SK-N-MC (cell line): ENCODE measurements at regions not wholly inside any gene's neighbourhood (a gene's known extent, or its start where the extent isn't known, plus 50 kb on each side); places are given as distances from the start of the nearest gene placed in this dataset.
"Not testable (repeated sequence)": the region's sequence is repeated elsewhere in the genome, so short reads cannot be mapped to it uniquely, and the experiment has no call there.

Experiments used
- EZH2 ChIP-seq: fragments of 200-600 bp; sonication (generic); IDR thresholded peaks from one replicate; pipeline ENCODE4 v1.6.1; 2017; ENCODE audit warnings: antibody characterized with exemption
- FOXP2 ChIP-seq: optimal IDR thresholded peaks from 2 replicates; pipeline ENCODE3; 2011; ENCODE audit warnings: mild to moderate bottlenecking, moderate library complexity; ENCODE audit not compliant: insufficient read depth; ENCODE audit errors: extremely low read length, control extremely low read depth
- POLR2AphosphoS5 ChIP-seq: IDR thresholded peaks from 2 replicates; pipeline ENCODE4 v1.6.1; 2012; ENCODE audit warnings: mild to moderate bottlenecking, low read depth, low read length, borderline replicate concordance

DNA sequence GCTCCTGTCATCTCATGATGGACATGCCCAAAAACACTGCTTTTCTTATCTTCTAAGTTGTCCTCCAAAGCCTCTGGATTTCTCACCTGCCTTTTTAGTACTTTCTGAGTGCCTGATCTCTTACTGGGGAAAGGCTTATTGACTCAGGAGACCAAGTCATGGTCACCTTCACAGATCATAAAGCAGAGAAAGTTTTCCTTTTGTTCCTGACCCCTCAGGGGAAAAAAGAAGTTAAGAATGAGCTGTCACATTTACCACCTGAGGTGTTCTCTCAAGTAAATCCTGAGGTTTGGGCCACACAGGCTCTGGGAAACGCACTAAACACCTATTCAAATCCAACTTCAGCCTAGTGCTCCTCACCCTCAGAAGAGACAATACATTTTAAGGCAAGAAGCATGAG lies 119.3 kb upstream of the ALG10B start:
- not testable (repeated sequence) for TF ChIP-seq EZH2, POLR2AphosphoS5, FOXP2
